ENCODE measurements at regions not wholly inside any gene's neighbourhood (a gene's known extent, or its start where the extent isn't known, plus 50 kb on each side); places are given as distances from the start of the nearest gene placed in this dataset.

GRCh38 chr2:217632043-217632442 lies 370.8 kb downstream of the TNS1 start:
- no peak for TF ChIP-seq EZH2 (IDR thresholded peaks at IDR 0.05)
- no peak for TF ChIP-seq POLR2AphosphoS5 (IDR thresholded peaks at IDR 0.05; ENCODE audit: borderline replicate concordance, low read depth, low read length)
- no peak for TF ChIP-seq FOXP2 (optimal IDR thresholded peaks at IDR 0.05; ENCODE audit: control extremely low read depth, extremely low read length, insufficient read depth)

Measured in SK-N-MC (cell line).